BLaER1 (cell line): ENCODE measurements at regions not wholly inside any gene's neighbourhood (a gene's known extent, or its start where the extent isn't known, plus 50 kb on each side); places are given as distances from the start of the nearest gene placed in this dataset.
A peak's percentile ranks its signal among the peaks of the same experiment; 100 is the strongest.

Experiments used
- H3K27ac ChIP-seq: shearing (Covaris generic); formaldehyde crosslinking; 2 replicates; pipeline ENCODE4 v1.8.1; 2022
- H3K27me3 ChIP-seq: shearing (Covaris generic); formaldehyde crosslinking; 2 replicates; pipeline ENCODE4 v1.8.1; 2022
- H3K36me3 ChIP-seq: shearing (Covaris generic); formaldehyde crosslinking; 2 replicates; pipeline ENCODE4 v1.8.1; 2022
- H3K4me1 ChIP-seq: shearing (Covaris generic); formaldehyde crosslinking; 2 replicates; pipeline ENCODE4 v1.8.1; 2022
- H3K4me2 ChIP-seq: shearing (Covaris generic); formaldehyde crosslinking; 2 replicates; pipeline ENCODE4 v1.8.1; 2022
- H3K4me3 ChIP-seq: shearing (Covaris generic); formaldehyde crosslinking; 2 replicates; pipeline ENCODE4 v1.8.1; 2022
- H3K9ac ChIP-seq: shearing (Covaris generic); formaldehyde crosslinking; 2 replicates; pipeline ENCODE4 v1.8.1; 2022
- H3K9me3 ChIP-seq: shearing (Covaris generic); formaldehyde crosslinking; 2 replicates; pipeline ENCODE4 v1.8.1; 2022
- H4K20me1 ChIP-seq: shearing (Covaris generic); formaldehyde crosslinking; 2 replicates; pipeline ENCODE4 v1.8.1; 2022
- Cebpa-rat ChIP-seq: shearing (Covaris generic); IDR thresholded peaks from 2 replicates; pipeline ENCODE4 v1.8.1; 2022

GRCh38 chr15:97410897-97411575, 549.5 kb upstream of the ARRDC4 start:
- no peak overlapping the region for H3K4me3 ChIP-seq
- no peaks in the 10 kb centered on the region for H3K9me3 ChIP-seq
- no peaks in the 10 kb centered on the region for H3K27me3 ChIP-seq
- no peak overlapping the region for H3K9ac ChIP-seq
- no peak overlapping the region for H3K4me2 ChIP-seq
- H4K20me1 ChIP-seq, result no peaks in the 10 kb centered on the region
- H3K27ac ChIP-seq, result no peak overlapping the region
- H3K36me3 ChIP-seq, result no peaks in the 10 kb centered on the region
- no peak for TF ChIP-seq Cebpa-rat
- no peaks in the 10 kb centered on the region for H3K4me1 ChIP-seq

GRCh38 chr15:97420130-97420529, 540.4 kb upstream of the ARRDC4 start:
- Histone ChIP-seq H3K4me2 (no peak overlapping the region), H4K20me1 (no peaks in the 10 kb centered on the region), H3K4me3 (no peak overlapping the region), H3K9me3 (no peaks in the 10 kb centered on the region), H3K27ac (no peak overlapping the region), H3K27me3 (no peaks in the 10 kb centered on the region), H3K36me3 (no peaks in the 10 kb centered on the region), H3K9ac (no peak overlapping the region), H3K4me1 (no peaks in the 10 kb centered on the region)
- TF ChIP-seq Cebpa-rat, result no peak

- no peaks in the 10 kb centered on the region for H3K36me3 ChIP-seq
- H3K9ac ChIP-seq, result no peak overlapping the region
- no peaks in the 10 kb centered on the region for H4K20me1 ChIP-seq
- H3K27ac ChIP-seq, result no peak overlapping the region
- no peaks in the 10 kb centered on the region; the same call in 1 of the 2 replicates for H3K4me1 ChIP-seq
- no peak overlapping the region for H3K4me3 ChIP-seq
- H3K4me2 ChIP-seq, result no peak overlapping the region
- H3K27me3 ChIP-seq, result no peaks in the 10 kb centered on the region
- H3K9me3 ChIP-seq, result no peaks in the 10 kb centered on the region
- TF ChIP-seq Cebpa-rat, result no peak
Observed at GRCh38 chr15:97425596-97425995, 534.9 kb upstream of the ARRDC4 start.

- H3K4me1 ChIP-seq, result 0 out of 2 replicates have a peak, but pooled peaks cover 7% of the 10 kb centered on the region
- no peak overlapping the region for H3K4me3 ChIP-seq
- H3K9ac ChIP-seq, result no peak overlapping the region
- H3K36me3 ChIP-seq, result no peaks in the 10 kb centered on the region
- H3K9me3 ChIP-seq, result no peaks in the 10 kb centered on the region
- no peaks in the 10 kb centered on the region for H4K20me1 ChIP-seq
- no peak for TF ChIP-seq Cebpa-rat
- H3K27me3 ChIP-seq, result no peaks in the 10 kb centered on the region
- no peak overlapping the region for H3K27ac ChIP-seq
- H3K4me2 ChIP-seq, result no peak overlapping the region
Observed at GRCh38 chr15:97443101-97443500, 517.4 kb upstream of the ARRDC4 start.

- Histone ChIP-seq H3K36me3 (no peaks in the 10 kb centered on the region), H3K9me3 (no peaks in the 10 kb centered on the region)
Observed at GRCh38 chr15:97446138-97446537, 514.4 kb upstream of the ARRDC4 start.

GRCh38 chr15:97456521-97457202, 503.8 kb upstream of the ARRDC4 start:
- no peak overlapping the region for H3K4me3 ChIP-seq
- no peak for TF ChIP-seq Cebpa-rat
- H3K4me1 ChIP-seq, result peaks cover 13% of the 10 kb centered on the region
- no peak overlapping the region for H3K4me2 ChIP-seq
- no peak overlapping the region for H3K9ac ChIP-seq
- H3K9me3 ChIP-seq, result no peaks in the 10 kb centered on the region
- H4K20me1 ChIP-seq, result no peaks in the 10 kb centered on the region
- no peaks in the 10 kb centered on the region for H3K27me3 ChIP-seq
- no peaks in the 10 kb centered on the region for H3K36me3 ChIP-seq
- H3K27ac ChIP-seq, result no peak overlapping the region

More at GRCh38 chr15:97446138-97446537, 514.4 kb upstream of the ARRDC4 start:
- no peak overlapping the region for H3K9ac ChIP-seq
- H3K4me2 ChIP-seq, result no peak overlapping the region
- no peaks in the 10 kb centered on the region for H3K27me3 ChIP-seq
- H3K4me3 ChIP-seq, result no peak overlapping the region
- no peak overlapping the region for H3K27ac ChIP-seq
- H3K4me1 ChIP-seq, result 0 out of 2 replicates have a peak, but pooled peaks cover 7% of the 10 kb centered on the region
- TF ChIP-seq Cebpa-rat, result no peak
- H4K20me1 ChIP-seq, result no peaks in the 10 kb centered on the region

- H3K9ac ChIP-seq, result no peak overlapping the region
- H3K36me3 ChIP-seq, result no peaks in the 10 kb centered on the region
- no peaks in the 10 kb centered on the region for H3K9me3 ChIP-seq
- H3K4me2 ChIP-seq, result no peak overlapping the region
- no peak overlapping the region for H3K4me3 ChIP-seq
- no peaks in the 10 kb centered on the region for H4K20me1 ChIP-seq
- TF ChIP-seq Cebpa-rat, result no peak
- no peaks in the 10 kb centered on the region for H3K27me3 ChIP-seq
- peaks cover 20% of the 10 kb centered on the region for H3K4me1 ChIP-seq
- H3K27ac ChIP-seq, result no peak overlapping the region
Observed at GRCh38 chr15:97457203-97457847, 503.2 kb upstream of the ARRDC4 start.

- H3K27ac ChIP-seq, result no peak overlapping the region
- H3K9ac ChIP-seq, result no peak overlapping the region
- no peaks in the 10 kb centered on the region for H3K27me3 ChIP-seq
- H3K36me3 ChIP-seq, result no peaks in the 10 kb centered on the region
- H3K9me3 ChIP-seq, result no peaks in the 10 kb centered on the region
- no peak for TF ChIP-seq Cebpa-rat
- no peaks in the 10 kb centered on the region for H4K20me1 ChIP-seq
- no peak overlapping the region for H3K4me3 ChIP-seq
- H3K4me2 ChIP-seq, result no peak overlapping the region
- H3K4me1 ChIP-seq, result peaks cover 22% of the 10 kb centered on the region
Observed at GRCh38 chr15:97459771-97460170, 500.7 kb upstream of the ARRDC4 start.

GRCh38 chr15:97461226-97461625, 499.3 kb upstream of the ARRDC4 start:
- no peaks in the 10 kb centered on the region for H3K9me3 ChIP-seq
- H3K27me3 ChIP-seq, result no peaks in the 10 kb centered on the region
- H3K9ac ChIP-seq, result no peak overlapping the region
- peak overlapping the region; percentile 52 for H3K4me2 ChIP-seq
- no peak overlapping the region for H3K27ac ChIP-seq
- peaks cover 22% of the 10 kb centered on the region for H3K4me1 ChIP-seq
- no peak overlapping the region for H3K4me3 ChIP-seq
- no peaks in the 10 kb centered on the region for H4K20me1 ChIP-seq
- H3K36me3 ChIP-seq, result no peaks in the 10 kb centered on the region
- TF ChIP-seq Cebpa-rat, result no peak

- Histone ChIP-seq H3K27me3 (no peaks in the 10 kb centered on the region), H3K9me3 (no peaks in the 10 kb centered on the region), H3K4me2 (no peak overlapping the region), H3K36me3 (no peaks in the 10 kb centered on the region), H3K27ac (no peak overlapping the region), H3K4me3 (no peak overlapping the region), H4K20me1 (no peaks in the 10 kb centered on the region), H3K9ac (no peak overlapping the region), H3K4me1 (peaks cover 36% of the 10 kb centered on the region)
- TF ChIP-seq Cebpa-rat, result no peak
Observed at GRCh38 chr15:97463696-97464095, 496.8 kb upstream of the ARRDC4 start.
